SKM-1 (cell line): ENCODE measurements at regions not wholly inside any gene's neighbourhood (a gene's known extent, or its start where the extent isn't known, plus 50 kb on each side); places are given as distances from the start of the nearest gene placed in this dataset.
"Not testable (repeated sequence)": the region's sequence is repeated elsewhere in the genome, so short reads cannot be mapped to it uniquely, and the experiment has no call there.

ENCODE experiments used
- DNase-seq: peaks from one replicate; lab custom pipeline; 2025; ENCODE audit not compliant: unreplicated experiment; lab: John Stamatoyannopoulos, UW

DNA sequence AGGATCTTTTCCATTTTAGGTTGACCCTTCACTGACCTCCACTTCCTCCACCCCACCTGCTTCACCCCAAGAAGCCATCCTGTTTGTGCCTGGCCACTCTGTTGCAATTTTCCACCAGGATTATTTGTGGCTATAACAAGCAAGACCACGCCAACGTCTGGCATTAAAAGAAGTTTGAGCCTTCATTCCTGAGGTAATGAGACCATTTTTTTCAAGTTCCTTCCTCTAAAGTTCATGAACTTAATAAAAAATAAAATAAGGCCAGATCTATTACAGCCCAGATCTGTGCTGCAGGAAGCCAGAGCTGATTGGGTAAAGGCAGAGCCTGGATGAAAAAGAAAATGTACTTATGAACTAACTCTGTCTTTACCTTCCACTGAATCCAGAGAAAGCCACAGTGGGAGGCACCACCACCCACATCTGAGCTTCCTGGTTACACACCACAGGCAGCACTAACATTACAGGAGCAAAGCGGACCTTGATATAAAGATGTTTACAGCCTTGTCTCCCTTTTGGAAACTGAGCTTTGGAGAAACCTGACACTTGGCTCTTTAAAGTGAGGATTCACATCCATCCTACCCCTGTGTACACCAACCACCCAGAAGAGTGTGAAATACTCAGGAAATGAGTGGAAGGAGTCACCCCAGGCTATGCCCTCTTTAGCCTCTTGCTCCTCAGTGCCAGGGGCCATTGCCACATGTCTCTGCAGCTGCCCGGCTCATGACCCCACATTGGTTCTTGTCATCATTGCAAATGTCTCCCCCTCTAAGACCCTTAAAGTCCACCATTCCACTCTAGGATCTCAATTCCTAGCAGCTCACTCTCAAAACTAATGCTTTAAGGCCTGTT lies 293.6 kb downstream of the PLPP3 start:
- no peak for DNase-seq

DNA sequence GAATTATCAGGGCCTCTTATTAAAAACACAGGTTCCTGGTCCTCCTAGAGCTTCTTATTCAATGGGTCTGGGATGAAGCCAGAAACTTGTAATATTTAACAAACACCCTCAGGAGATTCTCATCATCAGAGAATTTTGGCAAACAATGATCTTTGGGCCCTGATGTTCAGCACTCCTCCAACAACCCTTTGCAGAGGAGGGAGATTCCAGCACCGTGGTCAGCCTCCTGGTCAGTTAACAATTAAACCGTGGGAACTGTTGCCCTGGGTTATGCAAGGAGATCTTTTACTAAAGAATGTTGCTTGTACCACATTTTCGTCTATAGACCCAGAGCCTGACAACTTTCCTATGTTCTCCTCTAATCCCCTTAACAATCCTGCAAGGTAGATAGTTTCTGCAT lies 294.4 kb downstream of the PLPP3 start:
- DNase-seq, result no peak

GRCh38 chr1:56278061-56278460 lies 301.3 kb downstream of the PLPP3 start:
- no peak for DNase-seq

DNA sequence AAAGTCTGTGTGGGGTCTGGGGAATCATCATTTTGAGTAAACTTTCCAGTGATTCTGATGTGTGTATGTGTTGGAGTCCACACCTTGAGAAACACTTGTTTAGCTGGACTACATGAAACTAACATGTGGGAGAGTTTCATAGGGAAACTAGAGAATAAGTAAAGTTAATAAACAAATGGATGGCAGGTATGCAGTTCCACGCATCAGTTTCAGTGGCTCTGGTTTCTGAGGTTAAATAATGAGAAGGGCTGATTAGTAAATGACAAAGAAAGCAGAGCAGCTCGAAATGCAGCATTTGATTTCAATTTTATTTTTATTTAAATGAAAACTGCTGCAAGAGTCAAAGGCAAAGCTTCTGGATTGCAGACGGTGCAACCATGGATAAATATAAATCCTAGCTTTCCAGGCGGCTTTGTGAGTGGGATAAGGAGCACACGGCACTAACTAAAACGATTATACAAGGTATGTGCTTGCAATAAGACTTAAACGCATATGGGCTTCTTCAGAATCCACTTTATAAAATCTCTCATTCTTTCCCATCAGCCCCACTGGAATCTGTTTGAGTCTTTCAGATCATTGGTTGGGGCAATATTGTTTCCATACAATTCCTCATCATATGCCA lies 310.7 kb downstream of the PLPP3 start:
- DNase-seq, result no peak

DNA sequence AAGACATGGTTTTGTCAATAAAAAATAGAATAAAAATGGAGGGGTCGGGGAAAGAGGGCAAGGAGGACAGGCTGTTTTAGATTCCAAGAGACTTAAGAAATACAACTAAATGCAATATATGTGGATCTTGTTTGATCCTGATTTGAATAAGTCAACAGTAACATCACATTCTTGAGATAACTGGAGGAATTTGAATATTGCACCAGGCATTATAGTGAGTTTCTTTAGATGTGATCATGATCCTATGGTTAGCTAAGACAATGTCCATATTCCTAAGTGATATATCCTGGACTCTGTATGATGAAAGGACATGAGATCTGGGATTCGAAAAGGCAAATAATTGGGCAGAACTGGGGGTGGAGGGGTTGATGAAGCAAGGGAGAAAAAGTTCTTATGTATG lies 311.8 kb downstream of the PLPP3 start:
- no peak for DNase-seq

- DNase-seq, result no peak
Measured at GRCh38 chr1:56266359-56266758, 313.0 kb downstream of the PLPP3 start.

GRCh38 chr1:56265216-56265615 lies 314.1 kb downstream of the PLPP3 start:
- no peak for DNase-seq

DNA sequence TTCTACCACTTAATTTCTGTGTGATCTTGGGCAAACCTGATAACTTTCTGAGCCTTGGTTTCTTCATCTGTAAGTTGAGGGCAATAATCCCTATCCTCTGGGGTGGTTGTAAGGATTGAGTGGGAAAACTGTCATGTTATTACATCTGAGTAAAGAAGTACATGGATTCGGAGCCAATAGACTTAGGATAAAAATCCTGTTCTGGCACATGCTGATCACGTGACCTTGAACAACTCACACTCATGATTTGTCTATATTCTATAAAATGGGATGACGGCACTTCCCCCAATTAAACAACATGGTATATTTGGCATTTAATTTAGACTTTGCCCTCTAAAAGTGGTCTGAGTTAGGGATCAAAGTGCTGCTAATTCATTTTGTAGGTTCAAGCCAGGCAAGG lies 315.5 kb downstream of the PLPP3 start:
- no peak for DNase-seq

- no peak for DNase-seq
Measured at GRCh38 chr1:56258371-56258770, 321.0 kb downstream of the PLPP3 start.

DNA sequence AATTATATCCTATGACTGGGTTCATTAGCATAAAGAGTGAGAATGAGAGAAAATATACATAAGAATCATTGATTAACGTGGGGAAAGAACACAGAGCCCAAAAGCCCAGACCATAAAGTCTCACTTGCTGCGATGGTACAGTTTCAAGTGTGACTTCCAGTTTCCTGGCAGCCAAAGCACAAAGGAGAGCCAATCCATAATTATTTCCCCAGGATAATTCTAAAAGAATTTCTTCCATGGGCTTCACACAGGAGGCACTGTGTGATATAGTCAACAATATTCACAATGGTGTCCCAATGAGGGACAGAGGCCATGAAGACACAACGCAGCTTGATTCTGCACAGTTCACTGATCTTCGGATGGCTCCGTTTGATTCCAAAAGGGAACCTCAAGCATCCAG lies 321.6 kb downstream of the PLPP3 start:
- no peak for DNase-seq

- DNase-seq, result no peak
Measured at GRCh38 chr1:56256153-56257000, 323.0 kb downstream of the PLPP3 start.

- no peak for DNase-seq
Measured at GRCh38 chr1:56255516-56256152, 323.7 kb downstream of the PLPP3 start.

- no peak for DNase-seq
Measured at GRCh38 chr1:56254130-56254529, 325.2 kb downstream of the PLPP3 start.

DNA sequence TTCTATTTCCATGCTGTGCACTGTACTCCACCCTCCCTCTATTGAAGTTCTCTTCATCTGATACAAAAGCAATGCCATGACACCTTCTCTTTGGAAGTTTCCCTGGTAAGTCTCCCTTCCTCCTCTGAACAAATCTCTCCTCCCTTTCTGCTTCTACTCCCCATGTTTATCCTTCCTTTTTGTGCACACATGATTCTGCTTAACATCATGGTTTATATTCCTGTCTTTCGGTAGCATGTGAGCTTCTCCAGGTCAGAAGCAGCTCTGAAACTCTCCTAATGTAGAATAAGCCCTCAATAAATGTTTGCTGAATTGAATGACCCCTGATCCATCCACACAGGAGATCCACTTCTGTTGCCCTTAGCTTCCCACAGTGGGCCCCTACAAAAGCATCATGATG lies 328.6 kb downstream of the PLPP3 start:
- DNase-seq, result no peak

DNA sequence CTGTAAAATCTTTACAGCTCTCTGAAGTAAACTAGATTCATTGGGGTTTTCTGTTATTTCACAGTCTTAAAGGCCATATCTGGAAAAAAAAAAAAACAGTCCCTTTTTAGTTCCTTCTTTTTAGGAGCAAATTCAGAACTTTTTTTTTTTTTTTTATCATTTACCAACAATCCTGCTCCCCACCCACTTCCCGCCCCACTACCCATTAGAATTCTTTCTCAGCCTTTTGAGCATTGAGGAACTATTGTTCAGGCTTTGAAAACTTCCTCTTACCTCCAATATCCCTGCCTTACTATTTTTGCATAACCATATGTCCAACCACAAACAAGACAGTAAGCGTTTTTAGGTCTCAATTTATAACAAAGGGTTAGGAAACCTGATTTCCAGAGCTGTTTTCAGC lies 330.1 kb downstream of the PLPP3 start:
- peak; percentile 80 for DNase-seq

- DNase-seq, result no peak
Measured at GRCh38 chr1:56248138-56248537, 331.2 kb downstream of the PLPP3 start.

- DNase-seq, result not testable (repeated sequence)
Measured at GRCh38 chr1:56246726-56247125, 332.6 kb downstream of the PLPP3 start.

- no peak for DNase-seq
Measured at GRCh38 chr1:56240400-56240799, 339.0 kb downstream of the PLPP3 start.

- DNase-seq, result no peak
Measured at GRCh38 chr1:56237491-56238064, 341.8 kb downstream of the PLPP3 start.

DNA sequence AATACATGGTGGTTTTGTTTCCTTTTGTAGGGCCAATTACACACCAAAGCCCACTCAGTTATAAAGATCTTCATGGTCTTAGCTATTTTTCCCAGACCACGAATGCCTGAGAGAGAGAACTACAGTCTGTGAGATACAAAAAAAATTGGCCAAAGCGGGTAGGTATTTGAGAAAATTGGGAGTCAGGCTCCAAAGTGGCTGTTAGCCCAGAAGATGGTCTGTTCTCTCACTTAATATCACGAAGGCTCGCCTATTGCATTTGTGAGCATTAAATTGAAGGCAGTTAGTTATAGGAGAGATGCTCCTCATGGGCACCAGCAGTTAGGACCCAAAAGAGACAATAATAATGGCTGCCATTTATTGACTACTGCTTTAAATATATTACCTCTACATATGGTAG lies 342.7 kb downstream of the PLPP3 start:
- DNase-seq, result no peak
